HepG2 (cell line): ENCODE measurements at regions not wholly inside any gene's neighbourhood (a gene's known extent, or its start where the extent isn't known, plus 50 kb on each side); places are given as distances from the start of the nearest gene placed in this dataset.

Experiments used
- ATF2 ChIP-seq: sonication (generic); formaldehyde crosslinking; IDR thresholded peaks from 2 replicates; pipeline ENCODE4 v1.4.0; 2020; ENCODE audit warnings: missing genetic modification reagents
- POGK ChIP-seq: sonication (generic); formaldehyde crosslinking; conservative IDR thresholded peaks from 2 replicates; pipeline ENCODE4 v1.8.0; 2022; ENCODE audit warnings: mild to moderate bottlenecking, moderate library complexity, missing genetic modification reagents
- SRSF9 ChIP-seq: fragments of 200-400 bp; formaldehyde crosslinking; IDR thresholded peaks from 2 replicates; pipeline ENCODE4 v1.6.1; 2018; ENCODE audit warnings: borderline replicate concordance, mild to moderate bottlenecking, low read depth, low read length; ENCODE audit not compliant: insufficient read depth, poor library complexity, severe bottlenecking
- ZFY ChIP-seq: sonication (generic); formaldehyde crosslinking; IDR thresholded peaks from 2 replicates; pipeline ENCODE4 v1.4.0; 2020; ENCODE audit warnings: missing genetic modification reagents
- ZNF574 ChIP-seq: sonication (generic); formaldehyde crosslinking; IDR thresholded peaks from 2 replicates; pipeline ENCODE4 v1.4.0; 2020; ENCODE audit warnings: missing genetic modification reagents

- no peak for TF ChIP-seq POGK (CRISPR knock-in tag)
- TF ChIP-seq ZNF574 (CRISPR knock-in tag): no peak
- TF ChIP-seq SRSF9: no peak
- no peak for TF ChIP-seq ZFY (CRISPR knock-in tag)
- TF ChIP-seq ATF2 (CRISPR knock-in tag): no peak
These were observed 782.8 kb upstream of the NUDT12 start for GRCh38 chr5:104345222-104346016.
